Endothelial cell of umbilical vein (primary cell): ENCODE measurements at regions not wholly inside any gene's neighbourhood (a gene's known extent, or its start where the extent isn't known, plus 50 kb on each side); places are given as distances from the start of the nearest gene placed in this dataset.

Source experiments
- BruUV-seq: library from RNA; stranded (reverse); fragments of 400-500 nt; replicated peaks from 2 replicates; lab custom pipeline; 2021; lab: Mats Ljungman, UMichigan
- CTCF ChIA-PET: fragments of 300-600, 350-600 bp; sonication (Branson Sonifier 250); formaldehyde crosslinking; loops from one replicate; lab custom pipeline; 2021; ENCODE audit warnings: antibody characterized with exemption, inconsistent platforms; lab: Charles Lee
- POLR2A ChIA-PET: fragments of 300-600, 350-600 bp; sonication (Branson Sonifier 250); formaldehyde crosslinking; loops from one replicate; lab custom pipeline; 2021; ENCODE audit warnings: antibody characterized with exemption, inconsistent platforms; lab: Charles Lee
- DNase-seq: peaks from one replicate; pipeline ENCODE4 v3.0.0-alpha.2; 2011; ENCODE audit warnings: low read depth, low spot score
- FAIRE-seq: peaks from 2 replicates; lab custom pipeline; 2011; peaks lifted over from hg19 to GRCh38; lab: Jason Lieb, UNC
- H2AFZ ChIP-seq: 2 replicates; pipeline ENCODE4 v1.6.0; 2012; ENCODE audit warnings: low read depth, low read length, control low read depth, inconsistent platforms
- H3K27ac ChIP-seq: 2 replicates; pipeline ENCODE4 v1.5.1; 2011; ENCODE audit warnings: low read depth, mild to moderate bottlenecking, control low read depth, low read length, moderate library complexity; ENCODE audit not compliant: insufficient read depth
- H3K27me3 ChIP-seq, 2 experiments: 2 replicates each; pipeline versions ENCODE4 v1.6.0 to v1.6.1; 2011; ENCODE audit warnings: low read length in 2 of 2, mixed read lengths in 1 of 2; ENCODE audit not compliant: control insufficient read depth in 2 of 2, insufficient read depth in 2 of 2
- H3K36me3 ChIP-seq, 2 experiments: 2 replicates in 1 of 2; 3 replicates in 1 of 2; pipeline ENCODE4 v1.5.1; 2011; ENCODE audit warnings: low read length in 2 of 2, mild to moderate bottlenecking in 1 of 2, moderate library complexity in 1 of 2; ENCODE audit not compliant: control insufficient read depth in 2 of 2, insufficient read depth in 2 of 2; ENCODE audit errors: extremely low read depth in 1 of 2
- H3K4me1 ChIP-seq: 3 replicates; pipeline ENCODE4 v1.5.1; 2011; ENCODE audit warnings: mild to moderate bottlenecking, low read length; ENCODE audit not compliant: control insufficient read depth, insufficient read depth; ENCODE audit errors: extremely low read depth
- H3K4me2 ChIP-seq: 2 replicates; pipeline ENCODE4 v1.6.1; 2011; ENCODE audit warnings: low read length, control low read depth, mixed read lengths; ENCODE audit not compliant: insufficient read depth
- H3K4me3 ChIP-seq, 3 experiments: fragments of 200-600 bp in 1 of 3; sonication (generic), shearing (Covaris generic) in 1 of 3; replicated peaks in 1 of 3; 2 replicates each; pipeline ENCODE4 v1.5.1; 2011 to 2016; ENCODE audit warnings: control low read depth in 3 of 3, low read length in 3 of 3, mild to moderate bottlenecking in 2 of 3, inconsistent platforms in 1 of 3, low read depth in 1 of 3, moderate library complexity in 1 of 3; ENCODE audit not compliant: insufficient read depth in 1 of 3
- H3K79me2 ChIP-seq: 2 replicates; pipeline ENCODE4 v1.6.0; 2012; ENCODE audit warnings: low read length, inconsistent platforms; ENCODE audit not compliant: control insufficient read depth, insufficient read depth
- H3K9ac ChIP-seq: replicated peaks from 2 replicates; pipeline ENCODE3; 2011; ENCODE audit warnings: low read length, control low read depth; ENCODE audit not compliant: insufficient read depth; ENCODE audit errors: extremely low read depth
- H3K9me1 ChIP-seq: replicated peaks from 3 replicates; pipeline ENCODE4 v1.6.0; 2011; ENCODE audit warnings: mild to moderate bottlenecking, low read length; ENCODE audit not compliant: control insufficient read depth, insufficient read depth; ENCODE audit errors: extremely low read depth
- H3K9me3 ChIP-seq: replicated peaks from 2 replicates; pipeline ENCODE4 v1.5.1; 2012; ENCODE audit warnings: low read length, inconsistent platforms; ENCODE audit not compliant: control insufficient read depth, insufficient read depth
- H4K20me1 ChIP-seq: replicated peaks from 2 replicates; pipeline ENCODE3; 2011; ENCODE audit warnings: mild to moderate bottlenecking, low read length; ENCODE audit not compliant: control insufficient read depth, insufficient read depth; ENCODE audit errors: extremely low read depth
- CTCF ChIP-seq, 2 donors: IDR thresholded peaks; 1 replicate in 1 of 2; 2 replicates in 1 of 2; pipeline ENCODE4 v1.5.1; 2011; ENCODE audit warnings: low read length in 2 of 2, mild to moderate bottlenecking in 2 of 2, moderate library complexity in 2 of 2, control low read depth in 1 of 2, inconsistent platforms in 1 of 2, low read depth in 1 of 2; ENCODE audit not compliant: insufficient read depth in 1 of 2; ENCODE audit errors: extremely low read depth in 1 of 2
- EZH2 ChIP-seq: IDR thresholded peaks from 2 replicates; pipeline ENCODE4 v1.6.1; 2012; ENCODE audit warnings: borderline replicate concordance, low read depth, mild to moderate bottlenecking, moderate library complexity, low read length, inconsistent platforms; ENCODE audit not compliant: severe bottlenecking
- FOS ChIP-seq: IDR thresholded peaks from 2 replicates; pipeline ENCODE4 v1.6.1; 2011; ENCODE audit warnings: mild to moderate bottlenecking, low read length, moderate library complexity, borderline replicate concordance; ENCODE audit not compliant: insufficient read depth
- GATA2 ChIP-seq: IDR thresholded peaks from 2 replicates; pipeline ENCODE4 v1.7.0; 2011; ENCODE audit warnings: low read depth, mild to moderate bottlenecking, moderate library complexity, mixed read lengths, low read length; ENCODE audit not compliant: insufficient read length, insufficient read depth
- JUN ChIP-seq: IDR thresholded peaks from 2 replicates; pipeline ENCODE4 v1.6.1; 2011; ENCODE audit warnings: borderline replicate concordance, low read depth; ENCODE audit not compliant: insufficient read length, insufficient read depth
- MAX ChIP-seq: IDR thresholded peaks from 2 replicates; pipeline ENCODE4 v1.6.1; 2011; ENCODE audit not compliant: insufficient read depth, insufficient read length
- MYC ChIP-seq: IDR thresholded peaks from one replicate; pipeline ENCODE4 v1.6.1; 2011; ENCODE audit warnings: mild to moderate bottlenecking, low read depth, low read length
- POLR2A ChIP-seq: IDR thresholded peaks from 2 replicates; pipeline ENCODE4 v1.6.1; 2012; ENCODE audit warnings: low read depth, mild to moderate bottlenecking, control low read depth, low read length
- POLR2AphosphoS5 ChIP-seq: IDR thresholded peaks from 2 replicates; pipeline ENCODE4 v1.6.1; 2012; ENCODE audit warnings: low read depth, mild to moderate bottlenecking, control low read depth, low read length, moderate library complexity; ENCODE audit not compliant: insufficient read depth
- dilution Hi-C: fragments of 300-500 bp; cut with MboI; formaldehyde crosslinking; loops from one replicate; pipeline ENCODE4 v1.15.0; 2019; ENCODE audit warnings: low sequenced_read_pairs; ENCODE audit not compliant: extremely low pct_ligation_motif_present
- intact Hi-C: fragments of 100-400 bp; cut with micrococcal nuclease; formaldehyde crosslinking; loops from one replicate; pipeline ENCODE4 v1.10.0; 2022

- FAIRE-seq: no peak
- dilution Hi-C loops (no loop called here), intact Hi-C loops (no loop called here)
- H3K9ac ChIP-seq: no peak overlapping the region
- no peaks in the 10 kb centered on the region for H3K9me3 ChIP-seq
- TF ChIP-seq FOS: no peak
- no peak for TF ChIP-seq MYC
- TF ChIP-seq MAX: no peak
- TF ChIP-seq POLR2AphosphoS5: no peak
- no peak for TF ChIP-seq JUN
- TF ChIP-seq EZH2: no peak
- TF ChIP-seq GATA2: no peak
- no peak for TF ChIP-seq CTCF (IDR thresholded peaks at IDR 0.05; ENCODE audit: extremely low read depth in 1 of 2, insufficient read depth in 1 of 2, low read depth in 1 of 2, low read length in 2 of 2)
- no peak for TF ChIP-seq POLR2A
- no peaks in the 10 kb centered on the region for H3K36me3 ChIP-seq
- no peaks in the 10 kb centered on the region for H3K27me3 ChIP-seq
- ChIA-PET POLR2A (no interaction called here), CTCF (no interaction called here)
- no peak overlapping the region for H3K4me2 ChIP-seq
- no peaks in the 10 kb centered on the region for H3K9me1 ChIP-seq
- no peaks in the 10 kb centered on the region for H3K79me2 ChIP-seq
- no peak overlapping the region for H3K4me3 ChIP-seq
- no peak overlapping the region for H2AFZ ChIP-seq
- H3K4me1 ChIP-seq: no peaks in the 10 kb centered on the region
- H4K20me1 ChIP-seq: no peaks in the 10 kb centered on the region
- BruUV-seq: no TSS peak
- H3K27ac ChIP-seq: no peak overlapping the region
- no peak for DNase-seq
Observed at GRCh38 chr11:56883371-56883987, 105.2 kb upstream of the OR5AK2 start.
